ENCODE measurements at regions not wholly inside any gene's neighbourhood (a gene's known extent, or its start where the extent isn't known, plus 50 kb on each side); places are given as distances from the start of the nearest gene placed in this dataset.

DNA sequence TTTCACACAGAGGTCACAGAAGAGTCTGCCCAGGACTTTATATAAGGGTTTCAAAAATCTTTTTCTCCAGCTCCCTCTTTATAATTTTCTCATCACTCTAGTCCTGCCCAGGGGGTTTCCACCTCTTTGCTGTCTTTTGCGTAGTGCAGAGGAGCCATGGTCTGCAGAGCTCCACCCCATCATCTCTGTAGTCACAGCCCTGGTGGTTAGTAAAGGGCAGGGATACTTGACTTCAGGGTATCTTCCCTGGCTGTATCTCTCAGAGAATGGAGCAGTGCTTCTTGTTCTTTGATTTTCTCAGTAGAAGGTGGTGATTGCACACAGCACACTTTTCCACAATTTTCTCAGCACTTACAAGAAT, 900.6 kb upstream of the COX7C start:
- no peaks in the 10 kb centered on the region for H3K79me2 ChIP-seq (replicated peaks; ENCODE audit: insufficient read depth, low read length)
- no peaks in the 10 kb centered on the region for H3K9me3 ChIP-seq (ENCODE audit: low read length)
- no peaks in the 10 kb centered on the region for H3F3A ChIP-seq (ENCODE audit: insufficient read depth, low read length, poor library complexity, severe bottlenecking)
- TF ChIP-seq EP300 (conservative IDR thresholded peaks at IDR 0.05; ENCODE audit: poor library complexity, severe bottlenecking) (no peak), POLR2AphosphoS5 (IDR thresholded peaks at IDR 0.05) (no peak), SMC3 (conservative IDR thresholded peaks at IDR 0.05; ENCODE audit: poor library complexity) (no peak), EZH2 (IDR thresholded peaks at IDR 0.05; ENCODE audit: borderline replicate concordance, insufficient read depth, low read length, poor library complexity, severe bottlenecking) (no peak), TAF1 (IDR thresholded peaks at IDR 0.05; ENCODE audit: low read depth) (no peak), MXI1 (conservative IDR thresholded peaks at IDR 0.05; ENCODE audit: poor library complexity, severe bottlenecking) (no peak), RAD21 (conservative IDR thresholded peaks at IDR 0.05) (no peak)
- TF ChIP-seq, protein P1, sequence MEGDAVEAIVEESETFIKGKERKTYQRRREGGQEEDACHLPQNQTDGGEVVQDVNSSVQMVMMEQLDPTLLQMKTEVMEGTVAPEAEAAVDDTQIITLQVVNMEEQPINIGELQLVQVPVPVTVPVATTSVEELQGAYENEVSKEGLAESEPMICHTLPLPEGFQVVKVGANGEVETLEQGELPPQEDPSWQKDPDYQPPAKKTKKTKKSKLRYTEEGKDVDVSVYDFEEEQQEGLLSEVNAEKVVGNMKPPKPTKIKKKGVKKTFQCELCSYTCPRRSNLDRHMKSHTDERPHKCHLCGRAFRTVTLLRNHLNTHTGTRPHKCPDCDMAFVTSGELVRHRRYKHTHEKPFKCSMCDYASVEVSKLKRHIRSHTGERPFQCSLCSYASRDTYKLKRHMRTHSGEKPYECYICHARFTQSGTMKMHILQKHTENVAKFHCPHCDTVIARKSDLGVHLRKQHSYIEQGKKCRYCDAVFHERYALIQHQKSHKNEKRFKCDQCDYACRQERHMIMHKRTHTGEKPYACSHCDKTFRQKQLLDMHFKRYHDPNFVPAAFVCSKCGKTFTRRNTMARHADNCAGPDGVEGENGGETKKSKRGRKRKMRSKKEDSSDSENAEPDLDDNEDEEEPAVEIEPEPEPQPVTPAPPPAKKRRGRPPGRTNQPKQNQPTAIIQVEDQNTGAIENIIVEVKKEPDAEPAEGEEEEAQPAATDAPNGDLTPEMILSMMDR (IDR thresholded peaks at IDR 0.05; ENCODE audit: poor library complexity, severe bottlenecking) = no peak
- TF ChIP-seq, protein P2, sequence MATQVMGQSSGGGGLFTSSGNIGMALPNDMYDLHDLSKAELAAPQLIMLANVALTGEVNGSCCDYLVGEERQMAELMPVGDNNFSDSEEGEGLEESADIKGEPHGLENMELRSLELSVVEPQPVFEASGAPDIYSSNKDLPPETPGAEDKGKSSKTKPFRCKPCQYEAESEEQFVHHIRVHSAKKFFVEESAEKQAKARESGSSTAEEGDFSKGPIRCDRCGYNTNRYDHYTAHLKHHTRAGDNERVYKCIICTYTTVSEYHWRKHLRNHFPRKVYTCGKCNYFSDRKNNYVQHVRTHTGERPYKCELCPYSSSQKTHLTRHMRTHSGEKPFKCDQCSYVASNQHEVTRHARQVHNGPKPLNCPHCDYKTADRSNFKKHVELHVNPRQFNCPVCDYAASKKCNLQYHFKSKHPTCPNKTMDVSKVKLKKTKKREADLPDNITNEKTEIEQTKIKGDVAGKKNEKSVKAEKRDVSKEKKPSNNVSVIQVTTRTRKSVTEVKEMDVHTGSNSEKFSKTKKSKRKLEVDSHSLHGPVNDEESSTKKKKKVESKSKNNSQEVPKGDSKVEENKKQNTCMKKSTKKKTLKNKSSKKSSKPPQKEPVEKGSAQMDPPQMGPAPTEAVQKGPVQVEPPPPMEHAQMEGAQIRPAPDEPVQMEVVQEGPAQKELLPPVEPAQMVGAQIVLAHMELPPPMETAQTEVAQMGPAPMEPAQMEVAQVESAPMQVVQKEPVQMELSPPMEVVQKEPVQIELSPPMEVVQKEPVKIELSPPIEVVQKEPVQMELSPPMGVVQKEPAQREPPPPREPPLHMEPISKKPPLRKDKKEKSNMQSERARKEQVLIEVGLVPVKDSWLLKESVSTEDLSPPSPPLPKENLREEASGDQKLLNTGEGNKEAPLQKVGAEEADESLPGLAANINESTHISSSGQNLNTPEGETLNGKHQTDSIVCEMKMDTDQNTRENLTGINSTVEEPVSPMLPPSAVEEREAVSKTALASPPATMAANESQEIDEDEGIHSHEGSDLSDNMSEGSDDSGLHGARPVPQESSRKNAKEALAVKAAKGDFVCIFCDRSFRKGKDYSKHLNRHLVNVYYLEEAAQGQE (IDR thresholded peaks at IDR 0.05; ENCODE audit: borderline replicate concordance) = no peak
- H2AFZ ChIP-seq (ENCODE audit: low read depth, low read length) = no peak overlapping the region
- H3K27me3 ChIP-seq (ENCODE audit: insufficient read depth, low read depth, low read length) = no peaks in the 10 kb centered on the region
- H3K9me2 ChIP-seq (ENCODE audit: insufficient read depth, low read length) = no peaks in the 10 kb centered on the region
- no peak overlapping the region for H3K9ac ChIP-seq (ENCODE audit: low read length)
- no peak overlapping the region for H3K4me3 ChIP-seq (ENCODE audit: low read length)
- H4K20me1 ChIP-seq (ENCODE audit: insufficient read depth) = no peaks in the 10 kb centered on the region
- no peaks in the 10 kb centered on the region for H3K36me3 ChIP-seq (ENCODE audit: insufficient read depth, low read length)
- no peak overlapping the region for H3K27ac ChIP-seq (ENCODE audit: low read length)
- no peak overlapping the region for H3K4me2 ChIP-seq (ENCODE audit: low read length)

DNA sequence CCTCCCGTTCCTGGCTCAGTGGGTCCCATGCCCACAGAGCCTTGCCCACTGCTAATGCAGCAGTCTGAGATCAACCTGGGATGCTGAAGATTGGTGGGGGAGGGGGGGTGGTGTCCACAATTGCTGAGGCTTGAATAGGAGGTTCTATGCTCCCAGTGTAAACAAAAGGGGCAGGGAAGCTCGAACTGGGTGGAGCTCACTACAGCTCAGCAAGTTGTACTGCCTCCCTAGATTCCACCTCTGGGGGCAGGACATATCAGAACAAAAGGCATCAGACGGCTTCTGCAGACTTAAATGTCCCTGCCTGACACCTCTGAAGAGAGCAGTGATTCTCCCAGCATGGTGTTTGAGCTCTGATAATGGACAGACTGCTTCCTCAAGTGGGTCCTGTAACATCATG, 885.6 kb upstream of the COX7C start:
- no peak overlapping the region for H3K4me2 ChIP-seq (ENCODE audit: low read length)
- no peaks in the 10 kb centered on the region for H3F3A ChIP-seq (ENCODE audit: insufficient read depth, low read length, poor library complexity, severe bottlenecking)
- TF ChIP-seq POLR2AphosphoS5 (IDR thresholded peaks at IDR 0.05) = no peak
- TF ChIP-seq, protein P1 (IDR thresholded peaks at IDR 0.05; ENCODE audit: poor library complexity, severe bottlenecking) = no peak
- TF ChIP-seq TAF1 (IDR thresholded peaks at IDR 0.05; ENCODE audit: low read depth) = no peak
- TF ChIP-seq EZH2 (IDR thresholded peaks at IDR 0.05; ENCODE audit: borderline replicate concordance, insufficient read depth, low read length, poor library complexity, severe bottlenecking) = no peak
- TF ChIP-seq MXI1 (conservative IDR thresholded peaks at IDR 0.05; ENCODE audit: poor library complexity, severe bottlenecking) = no peak
- TF ChIP-seq, protein P2 (IDR thresholded peaks at IDR 0.05; ENCODE audit: borderline replicate concordance) = no peak
- TF ChIP-seq RAD21 (conservative IDR thresholded peaks at IDR 0.05) = no peak
- TF ChIP-seq SMC3 (conservative IDR thresholded peaks at IDR 0.05; ENCODE audit: poor library complexity) = no peak
- no peak for TF ChIP-seq EP300 (conservative IDR thresholded peaks at IDR 0.05; ENCODE audit: poor library complexity, severe bottlenecking)
- no peak overlapping the region for H3K4me3 ChIP-seq (ENCODE audit: low read length)
- no peaks in the 10 kb centered on the region for H3K79me2 ChIP-seq (replicated peaks; ENCODE audit: insufficient read depth, low read length)
- no peak overlapping the region for H2AFZ ChIP-seq (ENCODE audit: low read depth, low read length)
- no peak overlapping the region for H3K9ac ChIP-seq (ENCODE audit: low read length)
- no peaks in the 10 kb centered on the region for H3K36me3 ChIP-seq (ENCODE audit: insufficient read depth, low read length)
- H3K9me3 ChIP-seq (ENCODE audit: low read length) = no peaks in the 10 kb centered on the region
- H3K27me3 ChIP-seq (ENCODE audit: insufficient read depth, low read depth, low read length) = no peaks in the 10 kb centered on the region
- no peaks in the 10 kb centered on the region for H4K20me1 ChIP-seq (ENCODE audit: insufficient read depth)
- no peaks in the 10 kb centered on the region for H3K9me2 ChIP-seq (ENCODE audit: insufficient read depth, low read length)
- no peak overlapping the region for H3K27ac ChIP-seq (ENCODE audit: low read length)

Measured in neural cell (in vitro differentiated cells).